ENCODE measurements at regions not wholly inside any gene's neighbourhood (a gene's known extent, or its start where the extent isn't known, plus 50 kb on each side); places are given as distances from the start of the nearest gene placed in this dataset.

GRCh38 chr7:156139112-156139511, 326.8 kb upstream of the SHH start:
- no peak overlapping the region for H2AFZ ChIP-seq
- Mint-ChIP-seq H3K27me3 (ENCODE audit: insufficient read depth, low read depth, poor library complexity) (no peaks in the 10 kb centered on the region), H3K27ac (no peak overlapping the region), H3K4me3 (no peak overlapping the region), H3K36me3 (ENCODE audit: low read depth) (no peaks in the 10 kb centered on the region), H3K9me3 (peaks cover 7% of the 10 kb centered on the region; the same call in 2 of the 3 replicates), H3K4me1 (no peaks in the 10 kb centered on the region; the same call in 2 of the 3 replicates)
- ATAC-seq: no peak
- no peak overlapping the region for H3K27ac ChIP-seq (ENCODE audit: low read depth)
- H3K36me3 ChIP-seq (ENCODE audit: insufficient read depth): no peaks in the 10 kb centered on the region
- H3K4me1 ChIP-seq (ENCODE audit: insufficient read depth): no peaks in the 10 kb centered on the region
- no peaks in the 10 kb centered on the region for H3K79me2 ChIP-seq (replicated peaks; ENCODE audit: insufficient read depth)
- H4K20me1 ChIP-seq (replicated peaks; ENCODE audit: insufficient read depth): no peaks in the 10 kb centered on the region
- H3K4me3 ChIP-seq: no peak overlapping the region
- TF ChIP-seq, protein P1, sequence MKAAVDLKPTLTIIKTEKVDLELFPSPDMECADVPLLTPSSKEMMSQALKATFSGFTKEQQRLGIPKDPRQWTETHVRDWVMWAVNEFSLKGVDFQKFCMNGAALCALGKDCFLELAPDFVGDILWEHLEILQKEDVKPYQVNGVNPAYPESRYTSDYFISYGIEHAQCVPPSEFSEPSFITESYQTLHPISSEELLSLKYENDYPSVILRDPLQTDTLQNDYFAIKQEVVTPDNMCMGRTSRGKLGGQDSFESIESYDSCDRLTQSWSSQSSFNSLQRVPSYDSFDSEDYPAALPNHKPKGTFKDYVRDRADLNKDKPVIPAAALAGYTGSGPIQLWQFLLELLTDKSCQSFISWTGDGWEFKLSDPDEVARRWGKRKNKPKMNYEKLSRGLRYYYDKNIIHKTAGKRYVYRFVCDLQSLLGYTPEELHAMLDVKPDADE (IDR thresholded peaks at IDR 0.05): no peak
- no peak for TF ChIP-seq JUNB (IDR thresholded peaks at IDR 0.05; ENCODE audit: unreplicated experiment)
- no peak for TF ChIP-seq STAT1 (IDR thresholded peaks at IDR 0.05; ENCODE audit: unreplicated experiment)
- TF ChIP-seq POLR2AphosphoS5 (IDR thresholded peaks at IDR 0.05; ENCODE audit: low read depth): no peak
- TF ChIP-seq, protein P2, sequence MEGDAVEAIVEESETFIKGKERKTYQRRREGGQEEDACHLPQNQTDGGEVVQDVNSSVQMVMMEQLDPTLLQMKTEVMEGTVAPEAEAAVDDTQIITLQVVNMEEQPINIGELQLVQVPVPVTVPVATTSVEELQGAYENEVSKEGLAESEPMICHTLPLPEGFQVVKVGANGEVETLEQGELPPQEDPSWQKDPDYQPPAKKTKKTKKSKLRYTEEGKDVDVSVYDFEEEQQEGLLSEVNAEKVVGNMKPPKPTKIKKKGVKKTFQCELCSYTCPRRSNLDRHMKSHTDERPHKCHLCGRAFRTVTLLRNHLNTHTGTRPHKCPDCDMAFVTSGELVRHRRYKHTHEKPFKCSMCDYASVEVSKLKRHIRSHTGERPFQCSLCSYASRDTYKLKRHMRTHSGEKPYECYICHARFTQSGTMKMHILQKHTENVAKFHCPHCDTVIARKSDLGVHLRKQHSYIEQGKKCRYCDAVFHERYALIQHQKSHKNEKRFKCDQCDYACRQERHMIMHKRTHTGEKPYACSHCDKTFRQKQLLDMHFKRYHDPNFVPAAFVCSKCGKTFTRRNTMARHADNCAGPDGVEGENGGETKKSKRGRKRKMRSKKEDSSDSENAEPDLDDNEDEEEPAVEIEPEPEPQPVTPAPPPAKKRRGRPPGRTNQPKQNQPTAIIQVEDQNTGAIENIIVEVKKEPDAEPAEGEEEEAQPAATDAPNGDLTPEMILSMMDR (conservative IDR thresholded peaks at IDR 0.05; ENCODE audit: low read depth in 2 of 2): no peak
- no peak for TF ChIP-seq NANOG (IDR thresholded peaks at IDR 0.05; ENCODE audit: borderline replicate concordance)
- no peak for TF ChIP-seq CREB1 (CRISPR knock-in tag; IDR thresholded peaks at IDR 0.05; ENCODE audit: low read depth)
- no peak for TF ChIP-seq EZH2phosphoT487 (IDR thresholded peaks at IDR 0.05; ENCODE audit: unreplicated experiment)
- no peak for TF ChIP-seq ZNF462 (CRISPR knock-in tag; IDR thresholded peaks at IDR 0.05)
- TF ChIP-seq EZH2 (IDR thresholded peaks at IDR 0.05; ENCODE audit: low read depth, unreplicated experiment): no peak
- no peak for TF ChIP-seq ZNF331 (CRISPR knock-in tag; IDR thresholded peaks at IDR 0.05; ENCODE audit: low read depth)
- TF ChIP-seq, protein P3, sequence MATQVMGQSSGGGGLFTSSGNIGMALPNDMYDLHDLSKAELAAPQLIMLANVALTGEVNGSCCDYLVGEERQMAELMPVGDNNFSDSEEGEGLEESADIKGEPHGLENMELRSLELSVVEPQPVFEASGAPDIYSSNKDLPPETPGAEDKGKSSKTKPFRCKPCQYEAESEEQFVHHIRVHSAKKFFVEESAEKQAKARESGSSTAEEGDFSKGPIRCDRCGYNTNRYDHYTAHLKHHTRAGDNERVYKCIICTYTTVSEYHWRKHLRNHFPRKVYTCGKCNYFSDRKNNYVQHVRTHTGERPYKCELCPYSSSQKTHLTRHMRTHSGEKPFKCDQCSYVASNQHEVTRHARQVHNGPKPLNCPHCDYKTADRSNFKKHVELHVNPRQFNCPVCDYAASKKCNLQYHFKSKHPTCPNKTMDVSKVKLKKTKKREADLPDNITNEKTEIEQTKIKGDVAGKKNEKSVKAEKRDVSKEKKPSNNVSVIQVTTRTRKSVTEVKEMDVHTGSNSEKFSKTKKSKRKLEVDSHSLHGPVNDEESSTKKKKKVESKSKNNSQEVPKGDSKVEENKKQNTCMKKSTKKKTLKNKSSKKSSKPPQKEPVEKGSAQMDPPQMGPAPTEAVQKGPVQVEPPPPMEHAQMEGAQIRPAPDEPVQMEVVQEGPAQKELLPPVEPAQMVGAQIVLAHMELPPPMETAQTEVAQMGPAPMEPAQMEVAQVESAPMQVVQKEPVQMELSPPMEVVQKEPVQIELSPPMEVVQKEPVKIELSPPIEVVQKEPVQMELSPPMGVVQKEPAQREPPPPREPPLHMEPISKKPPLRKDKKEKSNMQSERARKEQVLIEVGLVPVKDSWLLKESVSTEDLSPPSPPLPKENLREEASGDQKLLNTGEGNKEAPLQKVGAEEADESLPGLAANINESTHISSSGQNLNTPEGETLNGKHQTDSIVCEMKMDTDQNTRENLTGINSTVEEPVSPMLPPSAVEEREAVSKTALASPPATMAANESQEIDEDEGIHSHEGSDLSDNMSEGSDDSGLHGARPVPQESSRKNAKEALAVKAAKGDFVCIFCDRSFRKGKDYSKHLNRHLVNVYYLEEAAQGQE (IDR thresholded peaks at IDR 0.05; ENCODE audit: unreplicated experiment): no peak
- TF ChIP-seq ZNF114 (CRISPR knock-in tag; IDR thresholded peaks at IDR 0.05): no peak
- no peak for DNase-seq (ENCODE audit: low spot score)
- H3K4me2 ChIP-seq: no peak overlapping the region
- H3K27me3 ChIP-seq (ENCODE audit: insufficient read depth): no peaks in the 10 kb centered on the region
- H3F3A ChIP-seq (replicated peaks; ENCODE audit: low read depth): no peaks in the 10 kb centered on the region
- H3K9me2 ChIP-seq (ENCODE audit: insufficient read depth): no peaks in the 10 kb centered on the region

Data from GM23338 (cell line).